HepG2 (cell line): ENCODE measurements at regions not wholly inside any gene's neighbourhood (a gene's known extent, or its start where the extent isn't known, plus 50 kb on each side); places are given as distances from the start of the nearest gene placed in this dataset.

Experiments
- ATAC-seq: fragments of 200-7000 bp; cut with Tn5 transposase; 3 replicates; pipeline ENCODE4 v1.9.1; 2020; ENCODE audit warnings: mild to moderate bottlenecking, moderate library complexity
- BruUV-seq: library from RNA; stranded (reverse); fragments of 400-500 nt; replicated peaks from 2 replicates; lab custom pipeline; 2021; lab: Mats Ljungman, UMichigan
- CTCF ChIA-PET: fragments of 300-600 bp; formaldehyde crosslinking; extraction: SDS; loops from one replicate; lab custom pipeline; 2021; ENCODE audit warnings: low total read pairs, inconsistent platforms, low intra/inter-chr PET ratio; lab: Yijun Ruan, JAX
- POLR2A ChIA-PET: fragments of 350-600 bp; sonication (Branson Sonifier 250); formaldehyde crosslinking; loops from one replicate; lab custom pipeline; 2020; ENCODE audit warnings: antibody characterized with exemption, inconsistent platforms; lab: Yijun Ruan, JAX
- DNase-seq: peaks from one replicate; pipeline ENCODE4 v3.0.0-alpha.2; 2015; ENCODE audit warnings: low spot score
- FAIRE-seq: peaks from 3 replicates; lab custom pipeline; 2011; peaks lifted over from hg19 to GRCh38; lab: Jason Lieb, UNC
- H2AFZ ChIP-seq: one replicate; pipeline ENCODE4 v1.6.1; 2011; ENCODE audit warnings: low read length, inconsistent platforms
- H3K27ac ChIP-seq: fragments of 300-600 bp; 3 replicates; pipeline ENCODE4 v1.8.0; 2011; ENCODE audit warnings: mixed run types, mild to moderate bottlenecking, mixed read lengths, low read length, inconsistent platforms; ENCODE audit not compliant: insufficient read depth; ENCODE audit errors: extremely low read length
- H3K27me3 ChIP-seq, 2 experiments: fragments of 200-600 bp in 1 of 2; 2 replicates in 1 of 2; 3 replicates in 1 of 2; pipeline versions ENCODE4 v1.6.0 to v1.8.0; 2011; ENCODE audit warnings: low read length in 2 of 2, mild to moderate bottlenecking in 2 of 2, moderate library complexity in 2 of 2, inconsistent platforms in 1 of 2; ENCODE audit not compliant: insufficient read depth in 2 of 2, control insufficient read depth in 1 of 2
- H3K36me3 ChIP-seq, 2 experiments: fragments of 200-600 bp in 1 of 2; replicated peaks in 1 of 2; 2 replicates in 1 of 2; 3 replicates in 1 of 2; pipeline versions ENCODE4 v1.5.1 to v1.8.0; 2011; ENCODE audit warnings: low read length in 2 of 2, inconsistent platforms in 1 of 2; ENCODE audit not compliant: insufficient read depth in 2 of 2, control insufficient read depth in 1 of 2
- H3K4me1 ChIP-seq: 2 replicates; pipeline ENCODE4 v1.5.1; 2012; ENCODE audit warnings: low read length, inconsistent platforms; ENCODE audit not compliant: insufficient read depth
- H3K4me2 ChIP-seq: 2 replicates; pipeline ENCODE4 v1.6.0; 2011; ENCODE audit warnings: low read depth, low read length, inconsistent platforms
- H3K4me3 ChIP-seq, 3 experiments: fragments of 200-600 bp in 1 of 3; sonication (generic), shearing (Covaris generic) in 1 of 3; replicated peaks in 1 of 3; 2 replicates each; pipeline ENCODE4 v1.5.1; 2011 to 2016; ENCODE audit warnings: low read length in 3 of 3, inconsistent platforms in 2 of 3, low read depth in 2 of 3, mild to moderate bottlenecking in 2 of 3, control low read depth in 1 of 3, mixed read lengths in 1 of 3; ENCODE audit not compliant: insufficient read depth in 1 of 3
- H3K79me2 ChIP-seq: one replicate; pipeline ENCODE4 v1.6.1; 2011; ENCODE audit warnings: low read length, inconsistent platforms; ENCODE audit not compliant: insufficient read depth
- H3K9ac ChIP-seq: 2 replicates; pipeline ENCODE4 v1.6.0; 2011; ENCODE audit warnings: mild to moderate bottlenecking, low read depth, low read length, inconsistent platforms; ENCODE audit not compliant: insufficient read depth
- H3K9me3 ChIP-seq: 2 replicates; pipeline ENCODE4 v1.5.1; 2012; ENCODE audit warnings: mild to moderate bottlenecking, low read length
- H4K20me1 ChIP-seq: 2 replicates; pipeline ENCODE4 v1.6.0; 2011; ENCODE audit warnings: inconsistent platforms, mild to moderate bottlenecking, low read length, moderate library complexity; ENCODE audit not compliant: insufficient read depth
- CHD2 ChIP-seq: IDR thresholded peaks from 2 replicates; pipeline ENCODE4 v1.6.1; 2011; ENCODE audit warnings: low read depth, low read length, improper control_type of control experiment
- CREM ChIP-seq, 2 experiments: sonication (generic) in 1 of 2; formaldehyde crosslinking in 1 of 2; IDR thresholded peaks; 2 replicates each; pipeline versions ENCODE4 v1.4.0 to v1.6.1; 2016 to 2020; ENCODE audit warnings: antibody characterized with exemption in 1 of 2, mild to moderate bottlenecking in 1 of 2, missing genetic modification reagents in 1 of 2
- E2F1 ChIP-seq: sonication (generic); formaldehyde crosslinking; IDR thresholded peaks from 2 replicates; pipeline ENCODE4 v1.5.0; 2020; ENCODE audit warnings: missing genetic modification reagents
- EHMT2 ChIP-seq: fragments of 200-600 bp; sonication (generic); IDR thresholded peaks from 2 replicates; pipeline ENCODE4 v1.7.0; 2017; ENCODE audit warnings: antibody characterized with exemption, low read depth, low read length, borderline replicate concordance
- FOXP1 ChIP-seq, 2 experiments: fragments of 450-650 bp in 1 of 2; IDR thresholded peaks; 2 replicates each; pipeline ENCODE4 v1.6.1; 2017 to 2018; ENCODE audit warnings: antibody characterized with exemption in 1 of 2
- HMGA1 ChIP-seq: sonication (generic); formaldehyde crosslinking; conservative IDR thresholded peaks from 2 replicates; pipeline ENCODE4 v1.4.0; 2020; ENCODE audit warnings: missing genetic modification reagents
- NCOA2 ChIP-seq: sonication (generic); formaldehyde crosslinking; IDR thresholded peaks from 2 replicates; pipeline ENCODE4 v1.8.0; 2022; ENCODE audit warnings: inconsistent platforms
- PBX2 ChIP-seq: IDR thresholded peaks from 2 replicates; pipeline ENCODE4 v1.6.1; 2016; ENCODE audit warnings: control low read depth
- RORA ChIP-seq: sonication (generic); formaldehyde crosslinking; IDR thresholded peaks from 2 replicates; pipeline ENCODE4 v1.5.0; 2020; ENCODE audit warnings: mild to moderate bottlenecking, missing genetic modification reagents, moderate library complexity
- SAP130 ChIP-seq: IDR thresholded peaks from 2 replicates; pipeline ENCODE4 v1.6.1; 2016; ENCODE audit warnings: low read depth
- SNAPC2 ChIP-seq: sonication (generic); formaldehyde crosslinking; IDR thresholded peaks from 2 replicates; pipeline ENCODE4 v1.8.1; 2022; ENCODE audit warnings: mild to moderate bottlenecking, missing genetic modification reagents
- THAP11 ChIP-seq: IDR thresholded peaks from 2 replicates; pipeline ENCODE4 v1.6.1; 2016; ENCODE audit warnings: missing biosample characterization, missing genetic modification reagents
- ZC3H13 ChIP-seq: sonication (generic); formaldehyde crosslinking; IDR thresholded peaks from 2 replicates; pipeline ENCODE4 v1.8.1; 2023; ENCODE audit warnings: mild to moderate bottlenecking, missing genetic modification reagents, moderate library complexity
- ZC3H4 ChIP-seq: sonication (generic); formaldehyde crosslinking; IDR thresholded peaks from 2 replicates; pipeline ENCODE4 v1.4.0; 2020; ENCODE audit warnings: missing genetic modification reagents, borderline replicate concordance
- ZKSCAN5 ChIP-seq: sonication (generic); formaldehyde crosslinking; IDR thresholded peaks from 2 replicates; pipeline ENCODE4 v1.5.1; 2020; ENCODE audit warnings: mild to moderate bottlenecking, missing genetic modification reagents
- ZNF160 ChIP-seq: sonication (generic); formaldehyde crosslinking; IDR thresholded peaks from 2 replicates; pipeline ENCODE4 v1.8.0; 2022; ENCODE audit warnings: mild to moderate bottlenecking, inconsistent platforms, missing genetic modification reagents
- ZNF282 ChIP-seq: fragments of 450-650 bp; IDR thresholded peaks from 2 replicates; pipeline ENCODE4 v1.6.1; 2018; ENCODE audit not compliant: partially characterized antibody
- ZNF367 ChIP-seq: sonication (generic); formaldehyde crosslinking; IDR thresholded peaks from 2 replicates; pipeline ENCODE4 v1.4.0; 2020; ENCODE audit warnings: missing genetic modification reagents, borderline replicate concordance
- WGBS: methylation state at CpG from one replicate; pipeline ENCODE4 v1.1.6; 2017; ENCODE audit warnings: low lambda C conversion rate; 5-methylcytosine and 5-hydroxymethylcytosine counted together
- in situ Hi-C: cut with HindIII; loops from 2 replicates; pipeline ENCODE4 v1.10.0; 2017; ENCODE audit warnings: low pct_unique_long_range_greater_than_20kb; ENCODE audit not compliant: extremely low pct_ligation_motif_present
- intact Hi-C: fragments of 100-400 bp; cut with micrococcal nuclease; formaldehyde crosslinking; loops from one replicate; pipeline ENCODE4 v1.10.0; 2022; ENCODE audit not compliant: unreplicated experiment

- H3K9me3 ChIP-seq, result no peaks in the 10 kb centered on the region
- no peak for ATAC-seq
- H3K9ac ChIP-seq, result no peak overlapping the region
- no peak for TF ChIP-seq CHD2
- TF ChIP-seq CREM (IDR thresholded peaks at IDR 0.05), result no peak
- TF ChIP-seq CREM (CRISPR knock-in tag; IDR thresholded peaks at IDR 0.05), result no peak
- TF ChIP-seq SAP130 (CRISPR knock-in tag), result no peak
- no peak for TF ChIP-seq FOXP1 (IDR thresholded peaks at IDR 0.05)
- no peak for TF ChIP-seq FOXP1 (CRISPR knock-in tag; IDR thresholded peaks at IDR 0.05)
- no peak for TF ChIP-seq ZNF282
- no peak for TF ChIP-seq ZNF367 (CRISPR knock-in tag)
- TF ChIP-seq HMGA1, result no peak
- no peak for TF ChIP-seq E2F1 (CRISPR knock-in tag)
- TF ChIP-seq NCOA2 (CRISPR knock-in tag), result no peak
- TF ChIP-seq RORA (CRISPR knock-in tag), result no peak
- no peak for TF ChIP-seq EHMT2
- TF ChIP-seq ZKSCAN5, result no peak
- no peak for TF ChIP-seq PBX2
- TF ChIP-seq THAP11 (CRISPR knock-in tag), result no peak
- TF ChIP-seq ZC3H4 (CRISPR knock-in tag), result no peak
- no peak for TF ChIP-seq ZNF160 (CRISPR knock-in tag)
- TF ChIP-seq SNAPC2 (CRISPR knock-in tag), result no peak
- no peak for TF ChIP-seq ZC3H13 (CRISPR knock-in tag)
- in situ Hi-C loops (no loop called here), intact Hi-C loops (no loop called here)
- FAIRE-seq, result no peak
- H3K27ac ChIP-seq, result no peak overlapping the region
- no peak for DNase-seq
- WGBS, result 63% methylated on average over 1 of the region's 1 CpG
- ChIA-PET POLR2A (no interaction called here), CTCF (no interaction called here)
- no TSS peak for BruUV-seq
- H4K20me1 ChIP-seq, result no peaks in the 10 kb centered on the region
- H3K4me3 ChIP-seq, result no peak overlapping the region
- H3K4me1 ChIP-seq, result peaks cover 7% of the 10 kb centered on the region; the same call in 1 of the 2 replicates
- no peak overlapping the region for H3K4me2 ChIP-seq
- no peaks in the 10 kb centered on the region; a peak in 1 of 5 replicates for H3K27me3 ChIP-seq
- no peaks in the 10 kb centered on the region for H3K36me3 ChIP-seq
- H3K79me2 ChIP-seq, result no peaks in the 10 kb centered on the region
- H2AFZ ChIP-seq, result no peak overlapping the region
Measured at GRCh38 chr3:30454636-30455035, 151.8 kb upstream of the TGFBR2 start.
